Osteoblast (primary cell): ENCODE measurements at regions not wholly inside any gene's neighbourhood (a gene's known extent, or its start where the extent isn't known, plus 50 kb on each side); places are given as distances from the start of the nearest gene placed in this dataset.

Experiments
- DNase-seq: peaks from one replicate; pipeline ENCODE4 v3.0.0; 2011; ENCODE audit warnings: low spot score, mixed read lengths; ENCODE audit not compliant: insufficient read length; ENCODE audit errors: missing footprints
- H2AFZ ChIP-seq: 2 replicates; pipeline ENCODE4 v1.6.0; 2011; ENCODE audit warnings: mild to moderate bottlenecking, low read length
- H3K27ac ChIP-seq: 2 replicates; pipeline ENCODE4 v1.5.1; 2011; ENCODE audit warnings: mild to moderate bottlenecking, low read depth, low read length, moderate library complexity
- H3K27me3 ChIP-seq: 2 replicates; pipeline ENCODE4 v1.6.0; 2012; ENCODE audit warnings: mild to moderate bottlenecking, control low read depth, inconsistent platforms, low read length, moderate library complexity; ENCODE audit not compliant: insufficient read depth
- H3K36me3 ChIP-seq: 2 replicates; pipeline ENCODE4 v1.5.1; 2011; ENCODE audit warnings: mild to moderate bottlenecking, low read length, control low read depth, moderate library complexity; ENCODE audit not compliant: insufficient read depth
- H3K4me1 ChIP-seq: 2 replicates; pipeline ENCODE4 v1.5.1; 2011; ENCODE audit warnings: mild to moderate bottlenecking, low read length, control low read depth, moderate library complexity; ENCODE audit not compliant: insufficient read depth
- H3K4me2 ChIP-seq: 2 replicates; pipeline ENCODE4 v1.6.0; 2011; ENCODE audit warnings: mild to moderate bottlenecking, low read length; ENCODE audit not compliant: insufficient read depth
- H3K4me3 ChIP-seq: fragments of 200-600 bp; sonication (generic); 3 replicates; pipeline ENCODE4 v1.5.1; 2012; ENCODE audit warnings: mild to moderate bottlenecking, low read length, inconsistent platforms; ENCODE audit not compliant: insufficient read depth
- H3K79me2 ChIP-seq: 2 replicates; pipeline ENCODE4 v1.6.0; 2012; ENCODE audit warnings: mild to moderate bottlenecking, low read length, control low read depth, inconsistent platforms; ENCODE audit not compliant: insufficient read depth
- H3K9me3 ChIP-seq: 2 replicates; pipeline ENCODE4 v1.5.1; 2011; ENCODE audit warnings: low read depth, low read length, control low read depth
- H4K20me1 ChIP-seq: 2 replicates; pipeline ENCODE4 v1.6.0; 2012; ENCODE audit warnings: mild to moderate bottlenecking, low read length, control low read depth; ENCODE audit not compliant: insufficient read depth
- CTCF ChIP-seq: IDR thresholded peaks from 2 replicates; pipeline ENCODE4 v1.5.1; 2011; ENCODE audit warnings: mild to moderate bottlenecking, low read depth, low read length, moderate library complexity; ENCODE audit errors: extremely low read depth

DNA sequence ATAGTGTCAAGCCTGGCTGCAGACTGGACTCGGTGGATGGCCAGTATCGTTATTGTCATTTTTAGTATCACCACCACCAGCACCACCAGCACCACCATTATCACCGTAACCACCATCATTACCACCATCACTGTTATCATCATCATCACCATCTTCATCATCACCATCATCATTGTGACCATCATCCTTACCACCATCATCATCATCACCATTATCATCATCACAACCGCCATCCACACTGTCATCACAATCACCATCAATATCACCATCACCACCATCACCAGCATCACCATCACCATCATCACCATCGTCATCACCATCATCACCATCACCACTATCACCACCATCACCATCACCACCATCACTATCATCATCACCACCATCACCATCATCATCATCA, 65.6 kb downstream of the FOXL3 start:
- DNase-seq, result no peak
- H3K27me3 ChIP-seq, result peaks cover 20% of the 10 kb centered on the region
- no peaks in the 10 kb centered on the region for H4K20me1 ChIP-seq
- no peak overlapping the region for H3K27ac ChIP-seq
- TF ChIP-seq CTCF, result no peak
- H3K4me2 ChIP-seq, result no peak overlapping the region
- H3K36me3 ChIP-seq, result no peaks in the 10 kb centered on the region
- H2AFZ ChIP-seq, result no peak overlapping the region
- H3K9me3 ChIP-seq, result peaks cover 7% of the 10 kb centered on the region
- no peaks in the 10 kb centered on the region for H3K4me1 ChIP-seq
- H3K79me2 ChIP-seq, result no peaks in the 10 kb centered on the region
- no peak overlapping the region for H3K4me3 ChIP-seq

DNA sequence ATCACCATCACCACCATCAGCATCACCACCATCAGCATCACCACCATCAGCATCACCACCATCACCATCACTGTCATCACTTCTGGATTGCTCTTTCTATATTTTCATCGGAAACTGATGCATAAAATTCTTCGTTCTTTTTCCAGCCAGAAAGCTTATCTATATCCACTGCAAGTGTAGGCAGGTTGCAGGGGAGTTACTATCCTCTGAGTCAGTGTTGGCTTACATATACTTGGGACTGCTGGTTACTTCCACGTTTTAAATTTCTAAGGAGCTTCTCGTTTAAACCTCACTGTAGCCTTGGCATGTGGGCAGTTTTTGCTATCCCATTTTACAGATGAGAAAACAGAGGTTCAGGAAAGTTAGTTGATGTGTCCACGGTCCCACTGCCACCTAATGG, 66.1 kb downstream of the FOXL3 start:
- TF ChIP-seq CTCF, result no peak
- H3K27ac ChIP-seq, result no peak overlapping the region
- peaks cover 7% of the 10 kb centered on the region for H3K9me3 ChIP-seq
- no peaks in the 10 kb centered on the region for H3K36me3 ChIP-seq
- no peaks in the 10 kb centered on the region for H4K20me1 ChIP-seq
- no peak overlapping the region for H3K4me2 ChIP-seq
- H2AFZ ChIP-seq, result no peak overlapping the region
- no peak overlapping the region for H3K4me3 ChIP-seq
- no peak for DNase-seq
- H3K27me3 ChIP-seq, result peaks cover 24% of the 10 kb centered on the region
- H3K4me1 ChIP-seq, result no peaks in the 10 kb centered on the region
- H3K79me2 ChIP-seq, result no peaks in the 10 kb centered on the region

DNA sequence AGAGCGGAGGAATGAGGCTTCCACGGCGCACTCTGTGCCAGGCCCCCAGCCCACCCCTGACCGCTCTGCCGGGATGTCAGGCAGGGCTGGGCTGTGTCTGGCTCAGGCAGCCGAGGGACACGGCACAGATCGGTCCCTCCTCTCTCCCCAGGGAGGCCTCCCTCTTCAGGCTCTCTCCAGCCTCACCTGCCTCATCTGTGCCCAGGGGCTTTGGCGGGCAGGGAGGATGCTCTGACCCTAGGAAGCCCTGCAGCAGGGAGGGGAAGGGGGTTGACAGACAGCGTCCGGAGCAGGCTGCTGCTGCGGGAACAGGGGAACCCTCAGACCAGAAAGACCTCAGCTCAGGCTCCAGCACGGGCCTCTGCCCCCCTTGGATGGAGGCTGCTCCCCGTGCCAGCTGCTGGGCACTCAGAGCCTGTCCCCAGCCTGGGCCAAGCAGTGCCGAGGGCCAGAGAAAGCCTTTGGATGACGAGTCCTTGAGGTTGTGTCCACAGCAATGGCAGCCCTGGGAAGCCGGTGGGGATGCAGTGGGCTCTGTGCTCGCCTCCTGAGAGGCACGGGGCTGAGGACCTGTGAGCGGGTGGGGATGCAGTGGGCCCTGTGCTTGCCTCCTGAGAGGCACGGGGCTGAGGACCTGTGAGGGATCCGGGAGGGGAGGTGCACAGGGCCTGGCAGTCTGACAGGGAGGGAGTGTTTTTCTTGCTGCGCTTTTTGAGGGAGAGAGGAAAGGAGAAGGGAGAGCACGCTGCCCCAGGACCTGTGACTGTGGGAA, 66.9 kb downstream of the FOXL3 start:
- no peaks in the 10 kb centered on the region for H3K36me3 ChIP-seq
- H3K4me3 ChIP-seq, result no peak overlapping the region
- no peak overlapping the region for H3K27ac ChIP-seq
- H3K27me3 ChIP-seq, result peaks cover 24% of the 10 kb centered on the region
- H3K4me2 ChIP-seq, result no peak overlapping the region
- no peaks in the 10 kb centered on the region for H3K79me2 ChIP-seq
- DNase-seq, result no peak
- no peaks in the 10 kb centered on the region for H4K20me1 ChIP-seq
- H3K9me3 ChIP-seq, result peaks cover 7% of the 10 kb centered on the region
- H3K4me1 ChIP-seq, result peaks cover 1% of the 10 kb centered on the region
- H2AFZ ChIP-seq, result no peak overlapping the region
- TF ChIP-seq CTCF, result no peak

GRCh38 chr7:357531-358209, 67.7 kb downstream of the FOXL3 start:
- Histone ChIP-seq H3K36me3 (no peaks in the 10 kb centered on the region), H3K79me2 (no peaks in the 10 kb centered on the region), H3K27ac (no peak overlapping the region), H3K4me1 (peaks cover 4% of the 10 kb centered on the region), H3K4me2 (no peak overlapping the region), H3K9me3 (peaks cover 7% of the 10 kb centered on the region), H3K27me3 (peaks cover 25% of the 10 kb centered on the region), H2AFZ (no peak overlapping the region), H4K20me1 (no peaks in the 10 kb centered on the region), H3K4me3 (no peak overlapping the region)
- no peak for TF ChIP-seq CTCF
- no peak for DNase-seq
